Chondrocyte (in vitro differentiated cells): ENCODE measurements at regions not wholly inside any gene's neighbourhood (a gene's known extent, or its start where the extent isn't known, plus 50 kb on each side); places are given as distances from the start of the nearest gene placed in this dataset.
A peak's percentile ranks its signal among the peaks of the same experiment; 100 is the strongest.

ENCODE experiments used
- DNase-seq: peaks from one replicate; pipeline ENCODE4 v3.0.0; 2021; ENCODE audit warnings: mixed read lengths, low spot score
- H3K27ac Mint-ChIP-seq: one replicate; pipeline ENCODE4 v1.8.0; 2021; ENCODE audit warnings: mild to moderate bottlenecking, moderate library complexity, mixed read lengths; ENCODE audit not compliant: unreplicated experiment
- H3K27me3 Mint-ChIP-seq: 2 replicates; pipeline ENCODE4 v1.8.0; 2021; ENCODE audit warnings: low read depth, mixed read lengths
- H3K36me3 Mint-ChIP-seq: 2 replicates; pipeline ENCODE4 v1.8.0; 2021; ENCODE audit warnings: low read depth, mixed read lengths
- H3K4me1 Mint-ChIP-seq: 2 replicates; pipeline ENCODE4 v1.8.0; 2021; ENCODE audit warnings: low read depth, mild to moderate bottlenecking, mixed read lengths
- H3K4me3 Mint-ChIP-seq: one replicate; pipeline ENCODE4 v1.8.0; 2021; ENCODE audit warnings: mild to moderate bottlenecking, moderate library complexity, mixed read lengths; ENCODE audit not compliant: unreplicated experiment
- H3K9me3 Mint-ChIP-seq: 2 replicates; pipeline ENCODE4 v1.8.0; 2021; ENCODE audit warnings: low read depth, mixed read lengths
- CTCF ChIP-seq: fragments of 200-600 bp; sonication (generic); IDR thresholded peaks from 2 replicates; pipeline ENCODE4 v1.5.0; 2021; ENCODE audit warnings: antibody characterized with exemption, mild to moderate bottlenecking, moderate library complexity

GRCh38 chr1:105399716-105400115 lies 1650.0 kb downstream of the AMY1C start:
- Mint-ChIP-seq H3K9me3 (peaks cover 13% of the 10 kb centered on the region), H3K4me1 (no peaks in the 10 kb centered on the region), H3K36me3 (no peaks in the 10 kb centered on the region), H3K4me3 (no peak overlapping the region), H3K27me3 (no peaks in the 10 kb centered on the region), H3K27ac (no peak overlapping the region)
- TF ChIP-seq CTCF, result no peak
- DNase-seq, result no peak

GRCh38 chr1:105416261-105416660 lies 1640.2 kb upstream of the PRMT6 start:
- no peak for TF ChIP-seq CTCF
- H3K36me3 Mint-ChIP-seq, result no peaks in the 10 kb centered on the region
- no peaks in the 10 kb centered on the region for H3K27me3 Mint-ChIP-seq
- no peak overlapping the region for H3K4me3 Mint-ChIP-seq
- H3K27ac Mint-ChIP-seq, result no peak overlapping the region
- DNase-seq, result no peak
- H3K9me3 Mint-ChIP-seq, result peaks cover 12% of the 10 kb centered on the region
- no peaks in the 10 kb centered on the region for H3K4me1 Mint-ChIP-seq

DNA sequence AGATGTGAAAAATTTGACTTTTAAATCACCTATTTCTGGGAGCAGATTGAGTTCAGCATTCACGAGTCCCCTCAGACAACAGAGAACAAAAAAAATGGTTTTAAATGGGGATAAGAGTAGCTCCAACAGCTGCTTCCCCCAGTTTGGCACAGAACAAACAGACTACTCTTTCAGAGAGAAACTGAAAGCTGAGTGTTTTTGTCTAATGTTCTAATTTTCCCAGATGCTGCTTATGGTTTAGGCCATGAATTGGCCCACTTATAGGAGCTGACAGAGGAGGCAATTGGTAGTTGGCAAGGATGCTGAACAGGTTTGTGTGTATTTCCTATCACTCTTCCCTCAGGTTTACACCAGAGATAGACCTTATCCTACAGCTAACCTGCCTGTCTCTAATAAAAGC lies 1637.4 kb upstream of the PRMT6 start:
- Mint-ChIP-seq H3K27me3 (no peaks in the 10 kb centered on the region), H3K4me3 (no peak overlapping the region), H3K4me1 (no peaks in the 10 kb centered on the region), H3K36me3 (no peaks in the 10 kb centered on the region), H3K27ac (no peak overlapping the region), H3K9me3 (peaks cover 12% of the 10 kb centered on the region)
- no peak for DNase-seq
- no peak for TF ChIP-seq CTCF

GRCh38 chr1:105427543-105427942 lies 1628.9 kb upstream of the PRMT6 start:
- H3K27me3 Mint-ChIP-seq, result no peaks in the 10 kb centered on the region
- no peak for DNase-seq
- no peaks in the 10 kb centered on the region for H3K4me1 Mint-ChIP-seq
- no peak overlapping the region for H3K4me3 Mint-ChIP-seq
- no peak for TF ChIP-seq CTCF
- no peaks in the 10 kb centered on the region for H3K9me3 Mint-ChIP-seq
- no peak overlapping the region for H3K27ac Mint-ChIP-seq
- no peaks in the 10 kb centered on the region for H3K36me3 Mint-ChIP-seq

DNA sequence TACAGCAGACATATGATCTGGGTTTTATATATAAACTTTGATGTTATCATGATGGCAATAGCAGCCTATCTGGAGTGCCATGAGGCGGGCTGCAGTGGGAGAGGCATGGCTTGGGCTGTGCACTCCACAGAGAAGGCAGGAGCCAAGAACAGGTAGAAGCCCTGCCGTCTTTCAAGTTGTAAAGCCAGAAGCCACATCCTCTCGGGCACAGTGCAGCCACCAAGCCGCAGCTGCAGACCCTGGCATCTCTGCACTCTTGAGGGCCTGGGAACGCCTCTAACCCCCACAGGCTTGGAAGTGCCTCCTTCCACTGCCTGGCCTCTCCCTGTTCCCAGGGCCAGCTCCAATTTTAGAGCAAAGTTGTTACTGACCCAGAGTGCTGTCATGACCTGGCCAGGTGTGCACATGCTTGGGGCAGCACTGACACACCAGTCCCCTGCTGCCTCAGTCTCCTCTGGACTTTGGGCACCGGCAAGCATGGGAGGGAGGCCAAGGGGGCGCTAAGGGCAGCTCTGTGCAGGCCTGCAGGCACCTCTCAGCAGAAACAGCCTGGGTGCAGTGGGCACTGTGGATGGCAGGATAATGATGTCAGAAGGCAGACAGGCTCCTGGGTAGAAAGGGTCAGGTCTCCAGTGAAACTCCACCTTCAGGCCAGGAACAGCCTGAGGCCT lies 1619.8 kb upstream of the PRMT6 start:
- DNase-seq, result peak; percentile 70
- no peak for TF ChIP-seq CTCF
- Mint-ChIP-seq H3K36me3 (no peaks in the 10 kb centered on the region), H3K4me1 (no peaks in the 10 kb centered on the region), H3K4me3 (no peak overlapping the region), H3K27me3 (no peaks in the 10 kb centered on the region), H3K27ac (no peak overlapping the region), H3K9me3 (no peaks in the 10 kb centered on the region)
